H1 (cell line): ENCODE measurements at regions not wholly inside any gene's neighbourhood (a gene's known extent, or its start where the extent isn't known, plus 50 kb on each side); places are given as distances from the start of the nearest gene placed in this dataset.

ENCODE experiments used
- CTCF ChIA-PET: fragments of 300-600 bp; sonication (Branson Sonifier 250); formaldehyde crosslinking; loops from one replicate; lab custom pipeline; 2021; ENCODE audit not compliant: partially characterized antibody; lab: Charles Lee
- POLR2A ChIA-PET: fragments of 300-600 bp; sonication (Branson Sonifier 250); formaldehyde crosslinking; loops from one replicate; lab custom pipeline; 2021; ENCODE audit warnings: inconsistent platforms; ENCODE audit not compliant: partially characterized antibody; lab: Charles Lee
- DNase-seq, 2 experiments: peaks; one replicate each; pipeline versions ENCODE4 v3.0.0 to v3.0.0-alpha.2; 2010 to 2022; ENCODE audit warnings: low spot score in 2 of 2, low read depth in 1 of 2, mixed read lengths in 1 of 2
- FAIRE-seq: peaks from 2 replicates; lab custom pipeline; 2011; peaks lifted over from hg19 to GRCh38; lab: Jason Lieb, UNC
- H2AFZ ChIP-seq: 2 replicates; pipeline ENCODE4 v1.8.1; 2012; ENCODE audit warnings: low read length, inconsistent platforms
- H2AK5ac ChIP-seq: 2 replicates; pipeline ENCODE4 v1.6.1; 2013; ENCODE audit warnings: low read depth, low read length
- H2BK120ac ChIP-seq: replicated peaks from 2 replicates; pipeline ENCODE3; 2013; ENCODE audit warnings: low read depth, low read length, inconsistent platforms
- H2BK12ac ChIP-seq: 2 replicates; pipeline ENCODE4 v1.6.1; 2013; ENCODE audit warnings: low read depth, low read length
- H2BK15ac ChIP-seq: 2 replicates; pipeline ENCODE4 v1.6.1; 2013; ENCODE audit warnings: low read length
- H2BK20ac ChIP-seq: 2 replicates; pipeline ENCODE4 v1.6.1; 2013; ENCODE audit warnings: low read length
- H2BK5ac ChIP-seq: 2 replicates; pipeline ENCODE4 v1.6.1; 2013; ENCODE audit warnings: low read depth, low read length
- H3K14ac ChIP-seq: 2 replicates; pipeline ENCODE4 v1.6.1; 2013; ENCODE audit warnings: inconsistent platforms; ENCODE audit not compliant: insufficient read length
- H3K18ac ChIP-seq: 2 replicates; pipeline ENCODE4 v1.6.1; 2013; ENCODE audit warnings: low read length; ENCODE audit errors: extremely low read depth
- H3K23ac ChIP-seq: 2 replicates; pipeline ENCODE4 v1.6.1; 2013; ENCODE audit warnings: inconsistent platforms; ENCODE audit not compliant: insufficient read length
- H3K23me2 ChIP-seq: 2 replicates; pipeline ENCODE4 v1.6.1; 2013; ENCODE audit warnings: low read depth, low read length
- H3K27ac ChIP-seq: 2 replicates; pipeline ENCODE4 v1.6.1; 2011; ENCODE audit warnings: low read depth, low read length, inconsistent platforms
- H3K27me3 ChIP-seq, 4 experiments: replicated peaks in 1 of 4; 1 replicate in 1 of 4; 2 replicates in 3 of 4; pipeline versions ENCODE4 v1.6.1 to v1.8.1; 2011 to 2013; ENCODE audit warnings: low read length in 3 of 4, mild to moderate bottlenecking in 3 of 4, inconsistent platforms in 2 of 4, mixed read lengths in 2 of 4, moderate library complexity in 1 of 4; ENCODE audit not compliant: control insufficient read depth in 3 of 4, insufficient read depth in 3 of 4; ENCODE audit errors: extremely low read depth in 1 of 4
- H3K36me3 ChIP-seq, 4 experiments: 2 replicates each; pipeline versions ENCODE4 v1.6.1 to v1.8.1; 2011 to 2013; ENCODE audit warnings: mild to moderate bottlenecking in 4 of 4, low read length in 3 of 4, moderate library complexity in 2 of 4, control low read depth in 1 of 4, inconsistent platforms in 1 of 4; ENCODE audit not compliant: insufficient read depth in 4 of 4, control insufficient read depth in 2 of 4
- H3K4ac ChIP-seq: replicated peaks from 2 replicates; pipeline ENCODE3; 2013; ENCODE audit warnings: low read length, low read depth, mixed read lengths, inconsistent platforms; ENCODE audit not compliant: insufficient read length
- H3K4me1 ChIP-seq, 4 experiments: replicated peaks in 1 of 4; 1 replicate in 1 of 4; 2 replicates in 3 of 4; pipeline versions ENCODE4 v1.6.1 to v1.8.1; 2011 to 2013; ENCODE audit warnings: low read length in 3 of 4, inconsistent platforms in 2 of 4, mixed read lengths in 1 of 4; ENCODE audit not compliant: insufficient read depth in 4 of 4, control insufficient read depth in 3 of 4
- H3K4me2 ChIP-seq, 2 experiments: 2 replicates each; pipeline versions ENCODE4 v1.6.1 to v1.8.1; 2011 to 2013; ENCODE audit warnings: low read depth in 2 of 2, low read length in 2 of 2, control low read depth in 1 of 2, inconsistent platforms in 1 of 2, mild to moderate bottlenecking in 1 of 2; ENCODE audit not compliant: insufficient read depth in 1 of 2
- H3K4me3 ChIP-seq, 4 experiments: fragments of 200-600, 300-600 bp in 1 of 4; sonication (generic), shearing (Covaris generic), sonication (Bioruptor Twin) in 1 of 4; 2 replicates each; pipeline versions ENCODE4 v1.5.1 to v1.8.1; 2011 to 2016; ENCODE audit warnings: low read length in 4 of 4, low read depth in 3 of 4, control low read depth in 2 of 4, inconsistent platforms in 2 of 4, mild to moderate bottlenecking in 2 of 4, mixed read lengths in 1 of 4, moderate library complexity in 1 of 4; ENCODE audit not compliant: insufficient read depth in 2 of 4; ENCODE audit errors: extremely low read depth in 1 of 4
- H3K56ac ChIP-seq: replicated peaks from 2 replicates; pipeline ENCODE3; 2013; ENCODE audit warnings: low read depth, mild to moderate bottlenecking, mixed read lengths, low read length, inconsistent platforms; ENCODE audit not compliant: insufficient read length
- H3K79me1 ChIP-seq: 2 replicates; pipeline ENCODE4 v1.6.1; 2013; ENCODE audit warnings: low read depth, low read length, control low read depth
- H3K79me2 ChIP-seq, 2 experiments: 2 replicates each; pipeline versions ENCODE4 v1.6.1 to v1.8.1; 2012 to 2013; ENCODE audit warnings: low read length in 2 of 2, mild to moderate bottlenecking in 2 of 2, inconsistent platforms in 1 of 2; ENCODE audit not compliant: insufficient read depth in 2 of 2, control insufficient read depth in 1 of 2
- H3K9ac ChIP-seq, 4 experiments: replicated peaks in 1 of 4; 1 replicate in 1 of 4; 2 replicates in 3 of 4; pipeline versions ENCODE4 v1.6.1 to v1.8.1; 2011 to 2013; ENCODE audit warnings: low read depth in 3 of 4, low read length in 3 of 4, control low read depth in 2 of 4, mild to moderate bottlenecking in 2 of 4, moderate library complexity in 2 of 4, inconsistent platforms in 1 of 4; ENCODE audit errors: extremely low read depth in 1 of 4
- H3K9me3 ChIP-seq, 2 experiments: 2 replicates each; pipeline versions ENCODE4 v1.6.1 to v1.8.1; 2012 to 2013; ENCODE audit warnings: mild to moderate bottlenecking in 2 of 2, moderate library complexity in 2 of 2, control low read depth in 1 of 2, inconsistent platforms in 1 of 2, low read depth in 1 of 2, low read length in 1 of 2, mixed read lengths in 1 of 2; ENCODE audit not compliant: insufficient read depth in 2 of 2
- H4K20me1 ChIP-seq, 2 experiments: replicated peaks in 1 of 2; 2 replicates each; pipeline versions ENCODE3 to v1.8.1; 2011 to 2013; ENCODE audit warnings: inconsistent platforms in 2 of 2, low read length in 2 of 2, mild to moderate bottlenecking in 1 of 2; ENCODE audit not compliant: insufficient read depth in 2 of 2, control insufficient read depth in 1 of 2
- H4K5ac ChIP-seq: 2 replicates; pipeline ENCODE4 v1.6.1; 2013; ENCODE audit warnings: low read length, low read depth, mixed read lengths, inconsistent platforms; ENCODE audit not compliant: insufficient read length
- H4K8ac ChIP-seq: 2 replicates; pipeline ENCODE4 v1.8.0; 2013; ENCODE audit warnings: mild to moderate bottlenecking, moderate library complexity, low read length, inconsistent platforms; ENCODE audit not compliant: insufficient read depth; ENCODE audit errors: extremely low read depth
- H4K91ac ChIP-seq: replicated peaks from 2 replicates; pipeline ENCODE3; 2013; ENCODE audit warnings: low read length, mixed read lengths, inconsistent platforms; ENCODE audit not compliant: insufficient read length
- CTBP2 ChIP-seq: IDR thresholded peaks from 2 replicates; pipeline ENCODE4 v1.7.0; 2011; ENCODE audit warnings: borderline replicate concordance, mild to moderate bottlenecking, moderate library complexity, mixed read lengths, low read length; ENCODE audit not compliant: insufficient read depth, insufficient read length
- GTF2F1 ChIP-seq: IDR thresholded peaks from 2 replicates; pipeline ENCODE4 v1.6.1; 2012; ENCODE audit warnings: low read depth, low read length, improper control_type of control experiment, borderline replicate concordance
- JUND ChIP-seq: IDR thresholded peaks from 2 replicates; pipeline ENCODE4 v1.6.1; 2011; ENCODE audit warnings: mild to moderate bottlenecking, improper control_type of control experiment, low read length
- NANOG ChIP-seq: IDR thresholded peaks from 2 replicates; pipeline ENCODE4 v1.6.1; 2011; ENCODE audit warnings: low read length, low read depth, mild to moderate bottlenecking, inconsistent platforms; ENCODE audit not compliant: insufficient read depth, poor library complexity, severe bottlenecking
- RAD21 ChIP-seq, 2 experiments: IDR thresholded peaks in 1 of 2; conservative IDR thresholded peaks in 1 of 2; 2 replicates each; pipeline ENCODE4 v1.6.1; 2011; ENCODE audit warnings: low read depth in 2 of 2, low read length in 2 of 2, improper control_type of control experiment in 1 of 2, inconsistent platforms in 1 of 2, mild to moderate bottlenecking in 1 of 2, moderate library complexity in 1 of 2
- RFX5 ChIP-seq: IDR thresholded peaks from 2 replicates; pipeline ENCODE4 v1.6.1; 2011; ENCODE audit warnings: low read depth, low read length, improper control_type of control experiment, borderline replicate concordance
- RNF2 ChIP-seq: fragments of 200-900, 300-1000 bp; sonication (generic); IDR thresholded peaks from 2 replicates; pipeline ENCODE4 v1.7.1; 2016; ENCODE audit warnings: borderline replicate concordance, low read depth, mild to moderate bottlenecking, antibody characterized with exemption, low read length; ENCODE audit not compliant: poor library complexity, severe bottlenecking; ENCODE audit errors: missing control alignments
- SIN3A ChIP-seq, 2 experiments: IDR thresholded peaks in 1 of 2; conservative IDR thresholded peaks in 1 of 2; 2 replicates each; pipeline ENCODE4 v1.6.1; 2011 to 2012; ENCODE audit warnings: low read length in 2 of 2, improper control_type of control experiment in 1 of 2, low read depth in 1 of 2, mild to moderate bottlenecking in 1 of 2
- SRF ChIP-seq: IDR thresholded peaks from 2 replicates; pipeline ENCODE4 v1.6.1; 2011; ENCODE audit warnings: mild to moderate bottlenecking, low read depth, low read length, moderate library complexity
- TBP ChIP-seq: IDR thresholded peaks from 2 replicates; pipeline ENCODE4 v1.6.1; 2011; ENCODE audit warnings: low read depth, low read length, improper control_type of control experiment
- TEAD4 ChIP-seq: IDR thresholded peaks from 2 replicates; pipeline ENCODE4 v1.6.1; 2012; ENCODE audit warnings: low read depth, low read length, inconsistent platforms, mixed read lengths
- USF2 ChIP-seq: IDR thresholded peaks from 2 replicates; pipeline ENCODE4 v1.6.1; 2011; ENCODE audit warnings: low read length, improper control_type of control experiment
- WGBS, 2 experiments: shearing (Covaris generic) in 1 of 2; methylation state at CpG; one replicate each; pipeline versions ENCODE4 v1.1.6 to v1.1.7; 2013 to 2015; ENCODE audit warnings: low lambda C conversion rate in 2 of 2, mixed read lengths in 2 of 2, inconsistent platforms in 1 of 2, low coverage in 1 of 2, missing lambda C conversion rate in 1 of 2; ENCODE audit not compliant: insufficient replicate concordance in 2 of 2, insufficient coverage in 1 of 2, insufficient read length in 1 of 2; ENCODE audit errors: extremely low coverage in 1 of 2, missing lambda C conversion rate in 1 of 2; 5-methylcytosine and 5-hydroxymethylcytosine counted together

DNA sequence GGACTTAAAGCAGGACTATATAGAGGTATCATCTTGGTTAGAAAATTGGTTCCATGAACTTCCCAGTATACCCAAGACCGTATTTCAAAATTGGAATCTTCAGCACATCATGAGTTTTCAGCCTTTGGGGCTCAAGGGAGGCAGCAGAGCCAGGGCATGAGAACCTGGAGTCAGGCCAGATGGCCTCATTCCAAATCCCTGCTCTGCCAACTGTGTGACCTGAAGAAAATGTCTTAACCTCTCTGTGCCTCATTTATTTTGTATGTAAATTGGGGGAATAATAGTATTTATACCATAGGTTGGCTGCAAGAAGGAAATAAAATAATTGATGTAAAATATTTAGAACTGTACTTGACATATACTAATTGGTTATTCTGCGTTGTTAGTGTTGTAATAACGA lies 987.6 kb downstream of the TBC1D22A start:
- whole genome bisulfite sequencing, 2 experiments: 93% methylated on average over 3 of the region's 3 CpGs; no CpG with 5 or more reads in 1 of the 2 experiments
- ChIA-PET CTCF (interaction anchor here (0.7 kb wide), 1 partner anchor 52 kb away, joined by 3 read pairs; no protein-coding TSS in a partner anchor), POLR2A (no interaction called here)
- TF ChIP-seq RAD21 (IDR thresholded peaks at IDR 0.05 in 1 of 2, conservative IDR thresholded peaks at IDR 0.05 in 1 of 2; ENCODE audit: low read depth in 2 of 2, low read length in 2 of 2) (no peak), USF2 (no peak), JUND (no peak), TBP (no peak), GTF2F1 (no peak), RFX5 (no peak), SRF (no peak), SIN3A (conservative IDR thresholded peaks at IDR 0.05 in 1 of 2, IDR thresholded peaks at IDR 0.05 in 1 of 2; ENCODE audit: low read depth in 1 of 2, low read length in 2 of 2) (no peak), TEAD4 (no peak), CTBP2 (no peak), NANOG (no peak), RNF2 (no peak)

More for the DNA sequence above, 987.6 kb downstream of the TBC1D22A start:
- Histone ChIP-seq H2AFZ (no peak overlapping the region), H3K4ac (no peak overlapping the region), H3K23ac (no peak overlapping the region), H4K8ac (no peak overlapping the region), H3K23me2 (no peaks in the 10 kb centered on the region), H4K91ac (no peak overlapping the region), H3K27me3 (no peaks in the 10 kb centered on the region), H2BK5ac (no peak overlapping the region), H3K9me3 (no peaks in the 10 kb centered on the region), H3K79me2 (no peaks in the 10 kb centered on the region), H2BK20ac (no peak overlapping the region), H3K4me3 (no peak overlapping the region), H3K9ac (no peak overlapping the region), H3K4me1 (peaks cover 0 to 4% (median 0%) of the 10 kb centered on the region in 4 experiments; a peak in 4 of 7 replicates), H3K56ac (no peak overlapping the region), H4K5ac (no peak overlapping the region), H2AK5ac (no peak overlapping the region), H2BK120ac (no peak overlapping the region), H2BK12ac (no peak overlapping the region), H4K20me1 (no peaks in the 10 kb centered on the region), H2BK15ac (no peak overlapping the region), H3K79me1 (no peaks in the 10 kb centered on the region), H3K4me2 (no peak overlapping the region), H3K18ac (no peak overlapping the region), H3K36me3 (no peaks in the 10 kb centered on the region), H3K14ac (no peak overlapping the region), H3K27ac (no peak overlapping the region)
- no peak for DNase-seq
- FAIRE-seq: no peak
